ENCODE measurements at regions not wholly inside any gene's neighbourhood (a gene's known extent, or its start where the extent isn't known, plus 50 kb on each side); places are given as distances from the start of the nearest gene placed in this dataset.
"Not testable (repeated sequence)": the region's sequence is repeated elsewhere in the genome, so short reads cannot be mapped to it uniquely, and the experiment has no call there.

GRCh38 chr15:62275831-62276230 is 110.7 kb upstream of the C2CD4B start:
- H3K9ac ChIP-seq (ENCODE audit: low read length), result no peak overlapping the region

GRCh38 chr15:62277816-62278394 is 112.8 kb upstream of the C2CD4B start:
- no peaks in the 10 kb centered on the region for H3K9me3 ChIP-seq (ENCODE audit: low read length)
- no peaks in the 10 kb centered on the region for H3K36me3 ChIP-seq (ENCODE audit: insufficient read depth, low read length)
- H3K9ac ChIP-seq (ENCODE audit: low read length), result no peak overlapping the region
- no peaks in the 10 kb centered on the region for H3K27me3 ChIP-seq (ENCODE audit: control insufficient read depth in 1 of 2, insufficient read depth in 2 of 2, low read length in 2 of 2)
- H3K27ac ChIP-seq (ENCODE audit: low read depth, low read length), result no peak overlapping the region
- H3K4me3 ChIP-seq (ENCODE audit: low read depth in 1 of 2, low read length in 2 of 2), result no peak overlapping the region
- H3K4me1 ChIP-seq (ENCODE audit: insufficient read depth, low read length), result no peaks in the 10 kb centered on the region

More at GRCh38 chr15:62275831-62276230, 110.7 kb upstream of the C2CD4B start:
- no peaks in the 10 kb centered on the region for H3K27me3 ChIP-seq (ENCODE audit: control insufficient read depth in 1 of 2, insufficient read depth in 2 of 2, low read length in 2 of 2)
- no peak overlapping the region for H3K27ac ChIP-seq (ENCODE audit: low read depth, low read length)
- no peak overlapping the region for H3K4me3 ChIP-seq (ENCODE audit: low read depth in 1 of 2, low read length in 2 of 2)
- H3K36me3 ChIP-seq (ENCODE audit: insufficient read depth, low read length), result no peaks in the 10 kb centered on the region
- no peaks in the 10 kb centered on the region for H3K9me3 ChIP-seq (ENCODE audit: low read length)
- H3K4me1 ChIP-seq (ENCODE audit: insufficient read depth, low read length), result peaks cover 7% of the 10 kb centered on the region

GRCh38 chr15:62278534-62278933 is 113.4 kb upstream of the C2CD4B start:
- H3K9me3 ChIP-seq (ENCODE audit: low read length), result no peaks in the 10 kb centered on the region
- no peak overlapping the region for H3K9ac ChIP-seq (ENCODE audit: low read length)
- H3K4me1 ChIP-seq (ENCODE audit: insufficient read depth, low read length), result no peaks in the 10 kb centered on the region
- H3K27me3 ChIP-seq (ENCODE audit: control insufficient read depth in 1 of 2, insufficient read depth in 2 of 2, low read length in 2 of 2), result no peaks in the 10 kb centered on the region
- H3K27ac ChIP-seq (ENCODE audit: low read depth, low read length), result no peak overlapping the region
- no peak overlapping the region for H3K4me3 ChIP-seq (ENCODE audit: low read depth in 1 of 2, low read length in 2 of 2)
- H3K36me3 ChIP-seq (ENCODE audit: insufficient read depth, low read length), result no peaks in the 10 kb centered on the region

GRCh38 chr15:62279041-62279440 is 114.0 kb upstream of the C2CD4B start:
- Histone ChIP-seq H3K27ac (ENCODE audit: low read depth, low read length) (no peak overlapping the region), H3K4me1 (ENCODE audit: insufficient read depth, low read length) (no peaks in the 10 kb centered on the region), H3K36me3 (ENCODE audit: insufficient read depth, low read length) (no peaks in the 10 kb centered on the region), H3K27me3 (ENCODE audit: control insufficient read depth in 1 of 2, insufficient read depth in 2 of 2, low read length in 2 of 2) (no peaks in the 10 kb centered on the region), H3K9ac (ENCODE audit: low read length) (no peak overlapping the region), H3K4me3 (ENCODE audit: low read depth in 1 of 2, low read length in 2 of 2) (no peak overlapping the region), H3K9me3 (ENCODE audit: low read length) (no peaks in the 10 kb centered on the region)

- Histone ChIP-seq H3K9ac (ENCODE audit: low read length) (no peak overlapping the region), H3K4me3 (ENCODE audit: low read depth in 1 of 2, low read length in 2 of 2) (no peak overlapping the region), H3K27me3 (ENCODE audit: control insufficient read depth in 1 of 2, insufficient read depth in 2 of 2, low read length in 2 of 2) (no peaks in the 10 kb centered on the region), H3K36me3 (ENCODE audit: insufficient read depth, low read length) (no peaks in the 10 kb centered on the region), H3K9me3 (ENCODE audit: low read length) (no peaks in the 10 kb centered on the region), H3K4me1 (ENCODE audit: insufficient read depth, low read length) (no peaks in the 10 kb centered on the region), H3K27ac (ENCODE audit: low read depth, low read length) (no peak overlapping the region)
Observed at GRCh38 chr15:62280625-62281024, 115.5 kb upstream of the C2CD4B start.

GRCh38 chr15:62281801-62282200 is 116.7 kb upstream of the C2CD4B start:
- not testable (repeated sequence) for H3K9ac ChIP-seq (ENCODE audit: low read length); H3K4me1 ChIP-seq (ENCODE audit: insufficient read depth, low read length); H3K27me3 ChIP-seq (ENCODE audit: control insufficient read depth in 1 of 2, insufficient read depth in 2 of 2, low read length in 2 of 2); H3K9me3 ChIP-seq (ENCODE audit: low read length); H3K4me3 ChIP-seq (ENCODE audit: low read depth in 1 of 2, low read length in 2 of 2); H3K27ac ChIP-seq (ENCODE audit: low read depth, low read length); H3K36me3 ChIP-seq (ENCODE audit: insufficient read depth, low read length)

DNA sequence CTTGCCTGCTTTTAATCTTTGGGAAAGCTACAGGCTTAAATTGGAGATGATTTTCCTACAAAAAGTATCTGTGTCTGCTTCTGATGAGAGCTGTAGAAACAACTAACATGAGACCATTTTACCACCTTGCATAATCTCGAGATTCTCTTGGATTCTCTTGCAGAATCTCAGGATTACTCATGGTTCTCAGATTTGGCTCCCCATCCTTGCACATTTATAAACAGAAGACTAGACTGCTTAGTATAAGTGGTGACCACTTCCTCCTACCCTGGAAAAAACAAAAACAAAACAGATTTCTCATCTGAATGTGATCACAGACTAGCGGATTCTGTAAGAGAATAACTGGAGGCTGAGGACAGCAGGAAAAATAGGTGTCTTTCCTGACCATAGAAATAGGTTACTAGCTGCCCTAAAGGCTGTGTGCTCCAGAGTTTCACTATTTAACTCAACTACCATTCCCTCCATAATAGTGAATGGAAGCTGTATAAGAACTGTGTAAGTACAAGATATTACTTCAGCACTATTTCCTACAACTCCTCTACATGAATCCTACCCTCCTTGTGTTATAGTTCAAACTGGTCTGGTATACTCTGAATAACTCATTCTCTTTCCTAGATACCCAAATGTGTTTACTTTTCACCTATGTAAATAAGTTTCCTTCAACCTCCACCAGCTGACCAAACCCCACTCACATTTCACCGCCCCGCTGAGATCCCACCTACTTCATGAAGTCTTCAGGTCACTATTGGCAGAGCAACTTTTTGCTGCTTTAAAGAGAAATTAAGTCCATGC is 122.2 kb upstream of the C2CD4B start:
- Histone ChIP-seq H3K36me3 (ENCODE audit: insufficient read depth, low read length) (no peaks in the 10 kb centered on the region), H3K4me3 (ENCODE audit: low read depth in 1 of 2, low read length in 2 of 2) (no peak overlapping the region), H3K9me3 (ENCODE audit: low read length) (no peaks in the 10 kb centered on the region), H3K27ac (ENCODE audit: low read depth, low read length) (no peak overlapping the region), H3K9ac (ENCODE audit: low read length) (no peak overlapping the region), H3K4me1 (ENCODE audit: insufficient read depth, low read length) (no peaks in the 10 kb centered on the region), H3K27me3 (ENCODE audit: control insufficient read depth in 1 of 2, insufficient read depth in 2 of 2, low read length in 2 of 2) (no peaks in the 10 kb centered on the region)

DNA sequence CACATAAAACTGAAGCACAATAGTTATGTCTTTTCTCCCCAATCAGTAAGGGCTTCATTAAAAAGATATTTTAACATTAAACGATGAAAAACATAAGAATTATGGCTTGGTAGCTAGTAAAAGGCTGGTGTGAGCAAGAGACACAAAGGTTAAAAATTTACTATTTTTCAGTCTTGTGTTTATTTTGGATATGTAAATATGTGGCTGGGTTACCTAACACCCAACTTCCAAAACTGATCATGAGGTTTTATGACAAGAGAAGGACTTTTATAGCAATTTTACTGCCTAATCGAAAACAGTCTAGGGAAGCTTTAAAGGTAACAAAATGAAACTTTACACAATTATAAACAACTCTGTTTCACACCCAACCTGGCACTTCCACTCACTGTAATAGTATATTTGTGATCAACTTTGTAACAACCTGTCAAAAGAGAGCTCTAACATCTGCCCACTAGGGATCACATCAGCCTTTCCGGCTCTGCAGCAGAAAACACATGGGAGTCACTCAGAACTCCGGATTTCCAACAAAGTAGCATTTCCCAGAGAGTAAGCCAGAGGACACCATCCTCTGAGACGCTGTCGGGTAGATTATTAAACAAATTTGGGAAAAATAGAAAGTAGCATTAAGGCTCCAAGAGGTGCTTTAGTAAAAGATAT is 123.4 kb upstream of the C2CD4B start:
- H3K9ac ChIP-seq (ENCODE audit: low read length), result no peak overlapping the region
- H3K4me3 ChIP-seq (ENCODE audit: low read depth in 1 of 2, low read length in 2 of 2), result no peak overlapping the region
- no peaks in the 10 kb centered on the region for H3K4me1 ChIP-seq (ENCODE audit: insufficient read depth, low read length)
- H3K36me3 ChIP-seq (ENCODE audit: insufficient read depth, low read length), result no peaks in the 10 kb centered on the region
- H3K27me3 ChIP-seq (ENCODE audit: control insufficient read depth in 1 of 2, insufficient read depth in 2 of 2, low read length in 2 of 2), result no peaks in the 10 kb centered on the region
- no peak overlapping the region for H3K27ac ChIP-seq (ENCODE audit: low read depth, low read length)
- no peaks in the 10 kb centered on the region for H3K9me3 ChIP-seq (ENCODE audit: low read length)

GRCh38 chr15:62291262-62291661 is 126.2 kb upstream of the C2CD4B start:
- Histone ChIP-seq H3K4me1 (ENCODE audit: insufficient read depth, low read length) (no peaks in the 10 kb centered on the region), H3K4me3 (ENCODE audit: low read depth in 1 of 2, low read length in 2 of 2) (no peak overlapping the region), H3K36me3 (ENCODE audit: insufficient read depth, low read length) (no peaks in the 10 kb centered on the region), H3K9me3 (ENCODE audit: low read length) (no peaks in the 10 kb centered on the region), H3K27ac (ENCODE audit: low read depth, low read length) (no peak overlapping the region), H3K9ac (ENCODE audit: low read length) (no peak overlapping the region), H3K27me3 (ENCODE audit: control insufficient read depth in 1 of 2, insufficient read depth in 2 of 2, low read length in 2 of 2) (no peaks in the 10 kb centered on the region)

DNA sequence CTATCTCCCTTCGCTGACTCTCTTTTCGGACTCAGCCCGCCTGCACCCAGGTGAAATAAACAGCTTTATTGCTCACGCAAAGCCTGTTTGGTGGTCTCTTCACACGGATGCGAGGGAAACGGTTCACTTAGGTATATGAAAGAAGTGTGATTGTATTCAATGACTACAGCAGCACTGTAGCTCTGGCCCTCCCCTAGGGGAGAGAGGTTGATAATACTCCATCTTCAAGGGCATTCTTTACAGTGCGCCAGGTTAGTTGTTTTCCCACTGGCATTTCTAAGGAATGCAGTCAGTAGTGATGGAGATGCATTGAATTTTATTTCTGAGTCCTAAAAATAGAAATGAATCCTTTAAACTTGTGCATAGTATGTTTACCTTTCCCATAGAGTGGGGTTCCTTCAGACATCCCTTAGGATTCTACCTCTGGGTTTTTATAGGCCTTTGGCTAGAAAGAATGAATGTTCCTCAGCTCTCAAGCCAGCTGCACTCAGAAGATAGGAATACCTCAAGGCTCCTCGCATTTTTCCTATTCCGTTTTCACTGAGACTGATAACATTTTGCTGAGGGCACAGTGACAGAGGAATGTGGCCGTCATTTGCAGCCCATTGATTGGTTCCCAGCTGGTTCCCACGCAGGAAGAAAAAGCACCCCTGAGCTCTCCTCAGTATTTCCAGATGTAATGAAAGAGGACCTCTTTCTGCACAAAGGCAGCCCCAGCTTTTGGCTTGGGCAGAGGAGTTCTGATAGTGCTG is 131.8 kb upstream of the C2CD4B start:
- Histone ChIP-seq H3K27ac (ENCODE audit: low read depth, low read length) (no peak overlapping the region), H3K4me3 (ENCODE audit: low read depth in 1 of 2, low read length in 2 of 2) (no peak overlapping the region), H3K27me3 (ENCODE audit: control insufficient read depth in 1 of 2, insufficient read depth in 2 of 2, low read length in 2 of 2) (no peaks in the 10 kb centered on the region), H3K9me3 (ENCODE audit: low read length) (no peaks in the 10 kb centered on the region), H3K4me1 (ENCODE audit: insufficient read depth, low read length) (peaks cover 1% of the 10 kb centered on the region), H3K36me3 (ENCODE audit: insufficient read depth, low read length) (no peaks in the 10 kb centered on the region), H3K9ac (ENCODE audit: low read length) (no peak overlapping the region)

DNA sequence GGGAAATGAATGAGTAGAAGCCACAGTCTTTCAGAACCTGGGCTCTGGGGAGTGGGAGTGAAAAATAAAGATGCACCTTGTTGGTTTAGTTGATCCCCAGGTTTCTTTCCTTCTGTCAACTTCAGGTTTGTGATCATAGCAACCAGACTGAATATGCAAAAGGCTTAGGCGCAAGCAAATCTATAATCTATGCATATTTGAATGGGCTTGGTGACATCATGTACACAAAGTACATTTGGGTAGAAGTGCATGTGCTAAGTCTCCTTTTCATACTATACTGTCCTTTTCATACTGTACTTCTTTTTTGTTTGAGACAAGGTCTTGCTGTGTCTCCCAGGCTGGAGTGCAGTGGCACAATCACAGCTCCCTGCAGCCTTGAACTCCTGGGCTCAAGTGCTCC is 132.4 kb upstream of the C2CD4B start:
- no peaks in the 10 kb centered on the region for H3K27me3 ChIP-seq (ENCODE audit: control insufficient read depth in 1 of 2, insufficient read depth in 2 of 2, low read length in 2 of 2)
- no peak overlapping the region for H3K27ac ChIP-seq (ENCODE audit: low read depth, low read length)
- H3K9ac ChIP-seq (ENCODE audit: low read length), result no peak overlapping the region
- H3K4me1 ChIP-seq (ENCODE audit: insufficient read depth, low read length), result peaks cover 7% of the 10 kb centered on the region
- H3K9me3 ChIP-seq (ENCODE audit: low read length), result no peaks in the 10 kb centered on the region
- no peaks in the 10 kb centered on the region for H3K36me3 ChIP-seq (ENCODE audit: insufficient read depth, low read length)
- H3K4me3 ChIP-seq (ENCODE audit: low read depth in 1 of 2, low read length in 2 of 2), result no peak overlapping the region
